ENCODE measurements at regions not wholly inside any gene's neighbourhood (a gene's known extent, or its start where the extent isn't known, plus 50 kb on each side); places are given as distances from the start of the nearest gene placed in this dataset.

DNA sequence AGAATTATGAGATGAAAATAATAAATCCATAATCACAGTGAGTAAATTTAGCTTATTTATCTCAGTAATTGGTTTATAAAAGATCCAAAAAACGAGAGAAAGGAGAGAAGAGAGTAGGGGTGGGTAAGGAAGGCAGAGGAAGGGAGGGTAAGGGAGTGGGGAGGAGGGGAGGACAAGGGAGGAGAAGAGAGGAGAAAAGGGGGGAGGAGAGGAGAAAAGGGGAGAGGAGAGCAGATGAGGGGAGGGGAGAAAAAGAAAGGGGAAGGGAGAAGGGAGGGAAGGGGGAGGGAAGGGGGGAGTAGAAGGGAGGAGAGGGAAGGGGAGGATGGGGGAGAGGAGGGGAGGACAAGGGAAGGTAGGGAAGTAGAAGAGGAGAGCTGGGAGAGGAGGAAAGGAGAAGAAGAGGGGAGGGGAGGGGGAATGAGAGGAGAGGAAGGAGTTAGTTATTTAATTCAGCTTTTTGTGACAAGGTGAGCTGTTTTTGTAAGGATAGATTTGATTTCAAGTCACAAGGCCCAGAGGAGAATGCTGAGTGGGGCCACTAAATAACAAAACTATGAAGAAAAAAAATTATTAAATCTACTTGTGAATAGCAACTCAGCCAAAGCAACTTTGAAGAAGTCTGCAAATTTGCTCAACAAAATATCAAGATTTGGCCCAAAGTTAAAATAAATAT lies 454.3 kb downstream of the ARAP2 start:
- no peak for TF ChIP-seq YY1 (IDR thresholded peaks at IDR 0.05; ENCODE audit: insufficient read depth, insufficient read length)
- TF ChIP-seq ZNF274 (IDR thresholded peaks at IDR 0.05; ENCODE audit: low read depth, low read length) = no peak
- TF ChIP-seq SUZ12 (IDR thresholded peaks at IDR 0.05; ENCODE audit: extremely low read depth, insufficient read depth, insufficient read length) = no peak

All from NT2/D1 (cell line).